ENCODE measurements at regions not wholly inside any gene's neighbourhood (a gene's known extent, or its start where the extent isn't known, plus 50 kb on each side); places are given as distances from the start of the nearest gene placed in this dataset.
"Not testable (repeated sequence)": the region's sequence is repeated elsewhere in the genome, so short reads cannot be mapped to it uniquely, and the experiment has no call there.

DNA sequence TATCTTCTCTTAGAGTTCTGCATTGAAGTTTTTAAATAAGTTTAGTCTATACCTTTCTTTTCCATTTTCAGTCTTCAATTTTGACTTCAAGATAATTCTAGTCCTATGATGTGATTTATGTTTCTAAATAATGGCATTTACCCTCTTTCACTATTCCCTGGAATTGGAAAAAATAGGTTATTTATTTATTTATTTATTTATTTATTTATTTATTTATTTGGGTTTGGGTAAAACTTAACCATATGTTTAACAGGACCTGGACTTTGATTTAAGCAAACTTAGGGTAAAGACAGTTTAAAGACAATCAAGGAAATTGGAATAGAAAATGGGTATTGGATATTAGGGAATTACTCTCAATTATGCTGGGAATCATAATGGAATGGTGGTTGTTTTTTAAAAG is 182.1 kb downstream of the RPIA start:
- TF ChIP-seq, protein P1, sequence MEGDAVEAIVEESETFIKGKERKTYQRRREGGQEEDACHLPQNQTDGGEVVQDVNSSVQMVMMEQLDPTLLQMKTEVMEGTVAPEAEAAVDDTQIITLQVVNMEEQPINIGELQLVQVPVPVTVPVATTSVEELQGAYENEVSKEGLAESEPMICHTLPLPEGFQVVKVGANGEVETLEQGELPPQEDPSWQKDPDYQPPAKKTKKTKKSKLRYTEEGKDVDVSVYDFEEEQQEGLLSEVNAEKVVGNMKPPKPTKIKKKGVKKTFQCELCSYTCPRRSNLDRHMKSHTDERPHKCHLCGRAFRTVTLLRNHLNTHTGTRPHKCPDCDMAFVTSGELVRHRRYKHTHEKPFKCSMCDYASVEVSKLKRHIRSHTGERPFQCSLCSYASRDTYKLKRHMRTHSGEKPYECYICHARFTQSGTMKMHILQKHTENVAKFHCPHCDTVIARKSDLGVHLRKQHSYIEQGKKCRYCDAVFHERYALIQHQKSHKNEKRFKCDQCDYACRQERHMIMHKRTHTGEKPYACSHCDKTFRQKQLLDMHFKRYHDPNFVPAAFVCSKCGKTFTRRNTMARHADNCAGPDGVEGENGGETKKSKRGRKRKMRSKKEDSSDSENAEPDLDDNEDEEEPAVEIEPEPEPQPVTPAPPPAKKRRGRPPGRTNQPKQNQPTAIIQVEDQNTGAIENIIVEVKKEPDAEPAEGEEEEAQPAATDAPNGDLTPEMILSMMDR (IDR thresholded peaks at IDR 0.05; ENCODE audit: control extremely low read depth, extremely low read depth, low read depth, missing control alignments), result no peak
- DNase-seq (ENCODE audit: extremely low spot score), result no peak
- CTCF ChIA-PET, result interaction anchor here (0.9 to 1.3 kb wide), 2 partner anchors 12 to 42 kb away, joined by 3 to 4 read pairs; no protein-coding TSS in a partner anchor
- POLR2A ChIA-PET, result no interaction called here

DNA sequence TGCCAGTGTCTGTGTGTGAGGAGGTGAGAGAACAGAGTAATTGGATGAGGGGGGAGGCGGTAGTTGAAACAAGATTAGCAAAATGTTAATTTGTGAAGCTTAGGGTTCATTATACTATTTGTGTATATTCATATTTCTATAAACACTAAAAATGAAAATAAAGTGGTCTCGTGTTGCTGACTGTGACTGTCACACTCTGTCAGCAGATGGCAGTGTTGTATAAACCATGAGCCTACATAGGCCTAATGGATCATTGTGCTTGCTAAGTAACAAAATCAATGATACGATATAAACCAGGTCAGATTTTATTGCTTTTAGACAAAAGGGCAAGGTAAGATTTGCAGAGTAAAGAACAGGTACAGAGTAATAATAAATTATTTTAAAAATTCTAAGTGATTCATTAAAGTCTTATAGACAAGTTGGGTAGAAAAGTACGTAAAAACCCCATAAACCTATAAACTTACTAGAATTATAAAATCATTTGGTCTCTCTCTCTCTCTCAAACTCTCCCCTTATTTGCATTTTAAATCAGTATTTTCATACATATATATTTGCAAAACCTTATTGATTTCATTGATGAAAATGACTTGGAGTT is 182.7 kb downstream of the RPIA start:
- TF ChIP-seq, protein P1 (IDR thresholded peaks at IDR 0.05; ENCODE audit: control extremely low read depth, extremely low read depth, low read depth, missing control alignments), result peak; percentile 37
- CTCF ChIA-PET, result interaction anchor here (1.3 to 1.5 kb wide), 2 partner anchors 13 to 43 kb away, joined by 3 read pairs; no protein-coding TSS in a partner anchor
- DNase-seq (ENCODE audit: extremely low spot score), result no peak
- POLR2A ChIA-PET, result no interaction called here

DNA sequence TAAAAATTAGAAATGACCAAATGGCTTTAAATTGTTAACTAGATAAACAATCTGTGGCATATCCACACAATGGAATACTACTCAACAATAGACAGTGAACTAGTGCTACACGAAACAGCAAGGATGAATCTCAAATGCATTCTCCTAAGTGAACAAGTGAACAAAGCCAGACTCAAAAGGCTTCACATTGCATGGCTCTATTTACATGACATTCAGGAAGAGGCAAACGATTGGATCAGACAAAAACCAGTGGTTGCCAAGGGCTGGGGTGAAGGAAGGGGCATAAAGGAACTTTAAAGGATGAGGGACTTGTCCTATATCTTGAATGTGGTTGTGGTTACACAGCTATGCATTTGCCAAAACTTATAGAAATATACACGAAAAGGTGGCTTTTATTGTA is 184.3 kb downstream of the RPIA start:
- POLR2A ChIA-PET, result no interaction called here
- no peak for DNase-seq (ENCODE audit: extremely low spot score)
- TF ChIP-seq, protein P1 (IDR thresholded peaks at IDR 0.05; ENCODE audit: control extremely low read depth, extremely low read depth, low read depth, missing control alignments), result no peak
- CTCF ChIA-PET, result interaction anchor here (0.9 to 1.3 kb wide), 3 partner anchors 10 to 45 kb away, joined by 3 to 5 read pairs (median 3); no protein-coding TSS in a partner anchor

DNA sequence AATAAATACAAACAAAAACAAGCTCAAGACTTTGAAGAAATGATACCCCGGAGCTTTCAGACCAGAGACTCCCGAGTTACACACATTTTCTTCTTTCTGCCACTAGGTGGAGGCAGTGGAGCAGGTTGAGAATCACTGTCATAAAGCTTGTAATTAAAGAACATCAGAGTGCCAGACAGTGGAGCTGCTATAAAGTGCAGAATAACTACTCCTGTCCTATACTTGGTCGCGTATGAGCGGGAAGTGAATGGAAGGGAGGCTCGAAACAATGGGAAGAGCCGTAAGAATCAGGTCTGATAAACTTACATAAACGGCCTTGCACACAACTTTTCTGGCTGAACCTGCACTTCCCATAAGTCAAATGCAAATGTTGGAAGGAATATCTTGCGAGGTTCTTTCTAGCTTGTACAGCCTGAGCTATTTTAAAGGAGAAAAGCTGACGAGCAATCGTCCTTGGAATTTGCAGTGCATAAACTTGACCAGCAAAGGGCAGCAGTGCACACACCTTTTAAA is 189.0 kb downstream of the RPIA start:
- POLR2A ChIA-PET, result no interaction called here
- CTCF ChIA-PET, result interaction anchor here (0.8 to 1.9 kb wide), 16 partner anchors 9 to 146 kb away, joined by 3 to 36 read pairs (median 4); no protein-coding TSS in a partner anchor
- TF ChIP-seq, protein P1 (IDR thresholded peaks at IDR 0.05; ENCODE audit: control extremely low read depth, extremely low read depth, low read depth, missing control alignments), result peak; percentile 28
- no peak for DNase-seq (ENCODE audit: extremely low spot score)

DNA sequence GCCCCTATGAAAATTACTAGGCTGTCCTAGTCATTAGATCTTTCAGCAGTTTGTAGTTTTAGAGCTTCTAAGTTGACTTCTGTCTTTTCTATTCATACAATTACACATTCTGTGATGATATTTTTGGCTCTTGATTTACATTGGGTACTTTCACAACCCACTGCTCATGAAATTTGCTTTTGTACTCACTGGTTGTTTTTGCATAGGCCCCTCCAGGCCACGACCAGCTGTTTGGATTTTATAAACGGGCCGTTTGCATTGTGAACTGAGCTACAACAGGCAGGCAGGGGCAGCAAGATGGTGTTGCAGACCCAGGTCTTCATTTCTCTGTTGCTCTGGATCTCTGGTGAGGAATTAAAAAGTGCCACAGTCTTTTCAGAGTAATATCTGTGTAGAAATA is 193.8 kb downstream of the RPIA start:
- TF ChIP-seq, protein P1 (IDR thresholded peaks at IDR 0.05; ENCODE audit: control extremely low read depth, extremely low read depth, low read depth, missing control alignments), result no peak
- DNase-seq (ENCODE audit: extremely low spot score), result peak; percentile 35
- ChIA-PET CTCF (interaction anchor here (2.0 kb wide), 1 partner anchor 53 kb away, joined by 6 read pairs; no protein-coding TSS in a partner anchor), POLR2A (interaction anchor here (0.7 to 1.2 kb wide), 2 partner anchors 13 to 26 kb away, joined by 3 to 7 read pairs; no protein-coding TSS in a partner anchor)

DNA sequence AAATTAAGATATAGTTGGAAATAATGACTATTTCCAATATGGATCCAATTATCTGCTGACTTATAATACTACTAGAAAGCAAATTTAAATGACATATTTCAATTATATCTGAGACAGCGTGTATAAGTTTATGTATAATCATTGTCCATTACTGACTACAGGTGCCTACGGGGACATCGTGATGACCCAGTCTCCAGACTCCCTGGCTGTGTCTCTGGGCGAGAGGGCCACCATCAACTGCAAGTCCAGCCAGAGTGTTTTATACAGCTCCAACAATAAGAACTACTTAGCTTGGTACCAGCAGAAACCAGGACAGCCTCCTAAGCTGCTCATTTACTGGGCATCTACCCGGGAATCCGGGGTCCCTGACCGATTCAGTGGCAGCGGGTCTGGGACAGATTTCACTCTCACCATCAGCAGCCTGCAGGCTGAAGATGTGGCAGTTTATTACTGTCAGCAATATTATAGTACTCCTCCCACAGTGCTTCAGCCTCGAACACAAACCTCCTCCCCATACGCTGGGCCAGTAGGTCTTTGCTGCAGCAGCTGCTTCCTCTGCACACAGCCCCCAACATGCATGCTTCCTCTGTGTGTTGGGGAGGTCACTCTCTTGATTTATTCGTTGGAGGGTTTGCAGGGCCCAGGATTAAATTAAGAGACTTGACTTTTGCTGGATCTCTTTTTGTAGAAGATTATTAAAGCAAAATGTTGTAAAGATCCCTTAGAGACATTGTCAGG is 194.4 kb downstream of the RPIA start:
- DNase-seq (ENCODE audit: extremely low spot score), result no peak
- TF ChIP-seq, protein P1 (IDR thresholded peaks at IDR 0.05; ENCODE audit: control extremely low read depth, extremely low read depth, low read depth, missing control alignments), result no peak
- ChIA-PET POLR2A (interaction anchor here (1.2 kb wide), 1 partner anchor 26 kb away, joined by 7 read pairs; no protein-coding TSS in a partner anchor), CTCF (interaction anchor here (2.0 kb wide), 1 partner anchor 54 kb away, joined by 6 read pairs; no protein-coding TSS in a partner anchor)

DNA sequence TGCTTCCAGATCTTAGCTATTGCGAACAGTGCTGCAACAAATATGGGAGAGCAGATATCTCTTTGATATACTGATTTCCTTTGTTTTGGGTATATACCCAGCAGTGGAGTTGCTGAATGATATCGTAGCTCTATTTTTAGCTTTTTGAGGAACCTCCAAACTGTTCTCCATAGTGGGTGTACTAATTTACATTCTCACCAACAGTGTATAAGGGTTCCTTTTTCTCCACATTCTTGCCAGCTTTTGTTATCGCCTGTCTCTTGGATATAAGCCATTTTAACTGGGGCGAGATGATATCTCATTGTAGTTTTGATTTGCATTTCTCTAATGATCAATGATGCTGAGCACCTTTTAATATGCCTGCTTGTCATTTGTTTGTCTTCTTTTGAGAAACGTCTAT is 196.0 kb downstream of the RPIA start:
- DNase-seq (ENCODE audit: extremely low spot score); POLR2A ChIA-PET: not testable (repeated sequence)
- CTCF ChIA-PET, result interaction anchor here (1.2 kb wide), 1 partner anchor 32 kb away, joined by 3 read pairs; no protein-coding TSS in a partner anchor

Data from GM10248 (cell line).